ENCODE measurements at regions not wholly inside any gene's neighbourhood (a gene's known extent, or its start where the extent isn't known, plus 50 kb on each side); places are given as distances from the start of the nearest gene placed in this dataset.
A peak's percentile ranks its signal among the peaks of the same experiment; 100 is the strongest.

DNA sequence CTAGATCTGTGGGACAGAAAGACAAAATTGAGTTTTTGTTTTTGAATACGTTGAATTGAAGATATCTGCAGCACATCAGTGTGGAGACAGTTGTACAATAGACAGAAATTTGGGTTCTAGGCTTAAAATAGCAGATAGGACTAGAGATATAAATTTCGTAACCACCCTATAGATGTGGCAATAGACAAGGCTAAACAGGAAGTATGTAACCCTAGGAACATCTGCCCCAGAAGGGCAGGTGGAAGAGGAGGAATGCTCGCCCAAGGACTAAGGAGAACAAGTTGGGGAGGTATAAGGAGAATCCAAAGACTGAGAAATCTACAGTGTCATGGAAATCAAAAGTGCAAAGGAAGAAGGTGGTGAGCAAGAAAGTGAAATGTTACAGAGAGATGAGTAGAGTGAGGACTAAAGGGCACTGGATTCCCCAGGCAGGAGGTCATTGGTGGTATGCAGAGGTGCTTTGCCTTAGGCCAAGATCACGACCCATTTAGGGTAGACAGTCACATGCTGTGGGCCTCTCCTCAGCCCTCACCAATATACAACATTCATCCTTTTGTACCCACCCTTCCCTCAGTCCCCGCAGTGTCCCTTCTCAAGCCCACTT is 109.1 kb upstream of the ELL2 start:
- Mint-ChIP-seq H3K36me3 (ENCODE audit: insufficient read depth, unreplicated experiment) (no peaks in the 10 kb centered on the region), H3K27me3 (ENCODE audit: insufficient read depth, unreplicated experiment) (no peaks in the 10 kb centered on the region), H3K4me3 (ENCODE audit: unreplicated experiment) (no peak overlapping the region), H3K27ac (ENCODE audit: low read depth, unreplicated experiment) (peak overlapping the region; percentile 0), H3K9me3 (ENCODE audit: unreplicated experiment) (no peaks in the 10 kb centered on the region), H3K4me1 (ENCODE audit: insufficient read depth, unreplicated experiment) (peaks cover 46% of the 10 kb centered on the region)
- POLR2A ChIA-PET: interaction anchor here (0.6 to 3.2 kb wide), 3 partner anchors 8 to 11 kb away, joined by 3 to 9 read pairs (median 7); no protein-coding TSS in a partner anchor
- intact Hi-C loops (cut with micrococcal nuclease): no loop called here
- peak; percentile 59 for DNase-seq (ENCODE audit: unreplicated experiment)
- TF ChIP-seq, protein P1, sequence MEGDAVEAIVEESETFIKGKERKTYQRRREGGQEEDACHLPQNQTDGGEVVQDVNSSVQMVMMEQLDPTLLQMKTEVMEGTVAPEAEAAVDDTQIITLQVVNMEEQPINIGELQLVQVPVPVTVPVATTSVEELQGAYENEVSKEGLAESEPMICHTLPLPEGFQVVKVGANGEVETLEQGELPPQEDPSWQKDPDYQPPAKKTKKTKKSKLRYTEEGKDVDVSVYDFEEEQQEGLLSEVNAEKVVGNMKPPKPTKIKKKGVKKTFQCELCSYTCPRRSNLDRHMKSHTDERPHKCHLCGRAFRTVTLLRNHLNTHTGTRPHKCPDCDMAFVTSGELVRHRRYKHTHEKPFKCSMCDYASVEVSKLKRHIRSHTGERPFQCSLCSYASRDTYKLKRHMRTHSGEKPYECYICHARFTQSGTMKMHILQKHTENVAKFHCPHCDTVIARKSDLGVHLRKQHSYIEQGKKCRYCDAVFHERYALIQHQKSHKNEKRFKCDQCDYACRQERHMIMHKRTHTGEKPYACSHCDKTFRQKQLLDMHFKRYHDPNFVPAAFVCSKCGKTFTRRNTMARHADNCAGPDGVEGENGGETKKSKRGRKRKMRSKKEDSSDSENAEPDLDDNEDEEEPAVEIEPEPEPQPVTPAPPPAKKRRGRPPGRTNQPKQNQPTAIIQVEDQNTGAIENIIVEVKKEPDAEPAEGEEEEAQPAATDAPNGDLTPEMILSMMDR (IDR thresholded peaks at IDR 0.05; ENCODE audit: unreplicated experiment): no peak
- BruUV-seq (replicated peaks): no TSS peak
- CTCF ChIA-PET: interaction anchor here (1.1 kb wide), 1 partner anchor 8 kb away, joined by 5 read pairs; no protein-coding TSS in a partner anchor

DNA sequence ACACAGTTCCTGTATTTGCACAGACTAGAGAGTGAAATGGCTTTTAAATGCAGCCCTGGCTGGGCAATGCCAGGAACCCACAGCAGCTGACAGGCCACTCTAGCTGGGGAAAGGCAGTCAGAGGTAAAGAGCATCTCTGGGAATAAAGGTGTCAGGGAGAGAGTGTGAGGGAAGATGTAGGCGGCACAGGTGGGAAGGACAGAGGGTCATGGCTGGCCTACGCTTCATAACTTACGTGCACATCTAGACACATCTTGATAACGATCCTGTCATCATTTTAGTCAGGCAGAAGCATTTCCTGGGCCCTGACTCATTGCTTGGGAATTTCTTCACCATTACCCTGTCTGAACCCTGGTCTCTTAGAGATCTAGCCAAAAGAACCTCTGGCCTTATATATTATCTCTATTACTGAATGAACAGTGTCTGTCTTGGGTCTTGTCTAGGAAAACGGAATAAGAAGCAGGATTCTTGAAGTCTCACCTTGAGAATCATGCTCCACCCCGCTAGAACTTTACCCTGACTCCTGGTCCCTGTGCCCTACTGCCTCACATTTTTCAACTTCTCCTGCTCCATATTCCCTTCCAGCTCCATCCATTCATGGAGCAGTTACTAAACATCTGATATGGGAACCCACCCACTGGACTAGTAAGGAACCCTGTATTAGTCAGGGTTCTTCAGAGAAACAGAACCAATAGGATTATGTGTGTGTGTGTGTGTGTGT is 106.4 kb upstream of the ELL2 start:
- Mint-ChIP-seq H3K27ac (ENCODE audit: low read depth, unreplicated experiment) (peak overlapping the region; percentile 41), H3K4me1 (ENCODE audit: insufficient read depth, unreplicated experiment) (peaks cover 37% of the 10 kb centered on the region), H3K36me3 (ENCODE audit: insufficient read depth, unreplicated experiment) (no peaks in the 10 kb centered on the region), H3K9me3 (ENCODE audit: unreplicated experiment) (no peaks in the 10 kb centered on the region), H3K4me3 (ENCODE audit: unreplicated experiment) (no peak overlapping the region), H3K27me3 (ENCODE audit: insufficient read depth, unreplicated experiment) (no peaks in the 10 kb centered on the region)
- CTCF ChIA-PET: interaction anchor here (0.6 kb wide), 2 partner anchors 78 to 179 kb away, joined by 3 to 4 read pairs; no protein-coding TSS in a partner anchor
- intact Hi-C loops (cut with micrococcal nuclease): loop anchor here (5.0 kb wide), 1 partner anchor 146 kb away; no protein-coding TSS in a partner anchor
- TSS peak; percentile 99 for BruUV-seq (replicated peaks)
- peak; percentile 82 for DNase-seq (ENCODE audit: unreplicated experiment)
- TF ChIP-seq, protein P1 (IDR thresholded peaks at IDR 0.05; ENCODE audit: unreplicated experiment): no peak
- POLR2A ChIA-PET: interaction anchor here (0.6 to 2.9 kb wide), 5 partner anchors 11 to 883 kb away, joined by 3 to 9 read pairs (median 3); no protein-coding TSS in a partner anchor

DNA sequence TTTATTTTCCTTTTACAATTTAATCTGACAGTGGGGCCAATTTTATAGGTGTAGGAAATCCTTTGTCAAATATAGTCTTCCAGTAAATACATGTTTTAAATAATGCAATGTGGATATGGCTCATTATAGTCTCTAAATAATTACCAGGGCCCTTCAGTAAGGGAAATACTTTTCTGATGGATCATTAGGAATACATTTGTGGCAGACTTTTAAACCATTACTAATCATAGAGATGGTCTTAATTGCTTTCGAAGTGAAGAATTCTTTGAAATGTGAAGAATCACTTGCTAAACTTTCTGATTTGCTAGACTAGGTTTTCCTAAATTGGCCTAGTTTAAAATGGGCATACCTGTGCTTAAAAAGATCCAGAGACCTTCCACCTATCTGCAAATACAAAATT is 105.6 kb upstream of the ELL2 start:
- Mint-ChIP-seq H3K4me1 (ENCODE audit: insufficient read depth, unreplicated experiment) (peaks cover 37% of the 10 kb centered on the region), H3K9me3 (ENCODE audit: unreplicated experiment) (no peaks in the 10 kb centered on the region), H3K27ac (ENCODE audit: low read depth, unreplicated experiment) (peak overlapping the region; percentile 41), H3K27me3 (ENCODE audit: insufficient read depth, unreplicated experiment) (no peaks in the 10 kb centered on the region), H3K4me3 (ENCODE audit: unreplicated experiment) (no peak overlapping the region), H3K36me3 (ENCODE audit: insufficient read depth, unreplicated experiment) (no peaks in the 10 kb centered on the region)
- no TSS peak for BruUV-seq (replicated peaks)
- intact Hi-C loops (cut with micrococcal nuclease): loop anchor here (5.0 kb wide), 1 partner anchor 145 kb away; no protein-coding TSS in a partner anchor
- DNase-seq (ENCODE audit: unreplicated experiment): no peak
- ChIA-PET CTCF (interaction anchor here (0.6 kb wide), 2 partner anchors 78 to 178 kb away, joined by 3 to 4 read pairs; no protein-coding TSS in a partner anchor), POLR2A (interaction anchor here (0.6 to 1.0 kb wide), 2 partner anchors 105 to 647 kb away, joined by 3 read pairs; no protein-coding TSS in a partner anchor)
- TF ChIP-seq, protein P1 (IDR thresholded peaks at IDR 0.05; ENCODE audit: unreplicated experiment): no peak

DNA sequence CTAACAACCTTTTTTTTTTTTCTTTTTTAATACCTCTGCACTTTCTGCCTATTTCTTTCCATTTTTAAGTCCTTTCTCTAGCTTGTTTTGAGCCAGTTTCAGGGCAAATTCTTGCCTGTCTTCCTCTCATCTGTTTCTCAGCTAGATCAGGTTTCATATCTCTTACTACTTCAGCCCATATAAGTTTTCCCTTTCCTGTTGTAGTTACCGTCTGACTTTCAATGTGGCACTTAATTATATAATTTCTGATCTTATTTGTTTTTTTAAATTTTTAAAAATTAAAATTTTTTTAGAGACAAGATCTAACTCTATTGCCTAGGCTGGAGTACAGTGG is 104.7 kb upstream of the ELL2 start:
- intact Hi-C loops (cut with micrococcal nuclease): loop anchor here (5.0 kb wide), 1 partner anchor 144 kb away; no protein-coding TSS in a partner anchor

More for the DNA sequence above, 104.7 kb upstream of the ELL2 start:
- BruUV-seq (replicated peaks): no TSS peak
- no peak for DNase-seq (ENCODE audit: unreplicated experiment)
- POLR2A ChIA-PET: interaction anchor here (0.6 to 2.7 kb wide), 5 partner anchors 9 to 214 kb away, joined by 3 to 14 read pairs (median 8); no protein-coding TSS in a partner anchor
- Mint-ChIP-seq H3K9me3 (ENCODE audit: unreplicated experiment) (no peaks in the 10 kb centered on the region), H3K4me1 (ENCODE audit: insufficient read depth, unreplicated experiment) (peaks cover 35% of the 10 kb centered on the region), H3K27ac (ENCODE audit: low read depth, unreplicated experiment) (peak overlapping the region; percentile 18), H3K27me3 (ENCODE audit: insufficient read depth, unreplicated experiment) (no peaks in the 10 kb centered on the region), H3K4me3 (ENCODE audit: unreplicated experiment) (no peak overlapping the region), H3K36me3 (ENCODE audit: insufficient read depth, unreplicated experiment) (no peaks in the 10 kb centered on the region)
- CTCF ChIA-PET: interaction anchor here (0.6 to 0.7 kb wide), 2 partner anchors 179 to 595 kb away, joined by 3 to 4 read pairs; no protein-coding TSS in a partner anchor
- TF ChIP-seq, protein P1 (IDR thresholded peaks at IDR 0.05; ENCODE audit: unreplicated experiment): no peak

Measured in MCF 10A (cell line).